Kidney epithelial cell (primary cell): ENCODE measurements at regions not wholly inside any gene's neighbourhood (a gene's known extent, or its start where the extent isn't known, plus 50 kb on each side); places are given as distances from the start of the nearest gene placed in this dataset.

ENCODE experiments used
- DNase-seq: peaks from one replicate; pipeline ENCODE4 v3.0.0-alpha.2; 2010; ENCODE audit warnings: low read depth
- H3K27me3 ChIP-seq: 2 replicates; pipeline ENCODE4 v1.6.0; 2011; ENCODE audit warnings: low read length; ENCODE audit not compliant: control insufficient read depth, insufficient read depth
- H3K36me3 ChIP-seq: 2 replicates; pipeline ENCODE4 v1.5.1; 2011; ENCODE audit warnings: low read length; ENCODE audit not compliant: control insufficient read depth, insufficient read depth
- H3K4me3 ChIP-seq: 2 replicates; pipeline ENCODE4 v1.5.1; 2011; ENCODE audit warnings: low read depth, mild to moderate bottlenecking, control low read depth, low read length
- CTCF ChIP-seq: IDR thresholded peaks from 2 replicates; pipeline ENCODE4 v1.5.1; 2011; ENCODE audit warnings: mild to moderate bottlenecking, moderate library complexity, low read length, control low read depth, inconsistent platforms; ENCODE audit not compliant: insufficient read depth, poor library complexity, severe bottlenecking

- no peak overlapping the region for H3K4me3 ChIP-seq
- peaks cover 3% of the 10 kb centered on the region for H3K27me3 ChIP-seq
- no peaks in the 10 kb centered on the region for H3K36me3 ChIP-seq
- no peak for TF ChIP-seq CTCF
- no peak for DNase-seq
Observed at GRCh38 chr17:45703348-45703747, 80.8 kb upstream of the CRHR1 start.

- Histone ChIP-seq H3K36me3 (no peaks in the 10 kb centered on the region), H3K4me3 (no peak overlapping the region), H3K27me3 (peaks cover 3% of the 10 kb centered on the region)
- no peak for TF ChIP-seq CTCF
- no peak for DNase-seq
Observed at GRCh38 chr17:45703806-45704205, 80.3 kb upstream of the CRHR1 start.

- Histone ChIP-seq H3K36me3 (no peaks in the 10 kb centered on the region), H3K4me3 (no peak overlapping the region), H3K27me3 (peaks cover 3% of the 10 kb centered on the region)
- no peak for TF ChIP-seq CTCF
- DNase-seq = no peak
Observed at GRCh38 chr17:45704251-45704650, 79.9 kb upstream of the CRHR1 start.

- H3K27me3 ChIP-seq = peaks cover 3% of the 10 kb centered on the region
- DNase-seq = peak; percentile 61
- H3K36me3 ChIP-seq = no peaks in the 10 kb centered on the region
- TF ChIP-seq CTCF = no peak
- H3K4me3 ChIP-seq = no peak overlapping the region
Observed at GRCh38 chr17:45705123-45706009, 78.8 kb upstream of the CRHR1 start.

GRCh38 chr17:45706033-45706432 is 78.1 kb upstream of the CRHR1 start:
- Histone ChIP-seq H3K27me3 (peaks cover 4% of the 10 kb centered on the region), H3K36me3 (no peaks in the 10 kb centered on the region), H3K4me3 (no peak overlapping the region)
- DNase-seq = no peak
- TF ChIP-seq CTCF = no peak
